Forelimb muscle (tissue), 1 donor: ENCODE measurements at regions not wholly inside any gene's neighbourhood (a gene's known extent, or its start where the extent isn't known, plus 50 kb on each side); places are given as distances from the start of the nearest gene placed in this dataset.
A peak's percentile ranks its signal among the peaks of the same experiment; 100 is the strongest.

ENCODE experiments used
- DNase-seq: peaks from one replicate; pipeline ENCODE4 v3.0.0-alpha.2; 2013; ENCODE audit warnings: low read depth

- DNase-seq, result no peak
Measured at GRCh38 chrX:38856670-38857265, 55.5 kb downstream of the MID1IP1 start.

GRCh38 chrX:38857736-38858523, 56.7 kb downstream of the MID1IP1 start:
- no peak for DNase-seq

- no peak for DNase-seq
Measured at GRCh38 chrX:38859602-38860001, 58.3 kb downstream of the MID1IP1 start.

GRCh38 chrX:38860106-38861013, 59.1 kb downstream of the MID1IP1 start:
- no peak for DNase-seq

- DNase-seq, result no peak
Measured at GRCh38 chrX:38861489-38861888, 60.2 kb downstream of the MID1IP1 start.

GRCh38 chrX:38862100-38862499, 60.8 kb downstream of the MID1IP1 start:
- DNase-seq, result no peak

GRCh38 chrX:38864165-38864564, 62.9 kb downstream of the MID1IP1 start:
- DNase-seq, result no peak

- DNase-seq, result no peak
Measured at GRCh38 chrX:38868321-38868720, 67.1 kb downstream of the MID1IP1 start.

- no peak for DNase-seq
Measured at GRCh38 chrX:38868941-38869401, 67.7 kb downstream of the MID1IP1 start.

- DNase-seq, result no peak
Measured at GRCh38 chrX:38870361-38870895, 69.2 kb downstream of the MID1IP1 start.

GRCh38 chrX:38871129-38872029, 70.1 kb downstream of the MID1IP1 start:
- DNase-seq, result no peak

- DNase-seq, result no peak
Measured at GRCh38 chrX:38877366-38877765, 76.1 kb downstream of the MID1IP1 start.

GRCh38 chrX:38878641-38879340, 77.5 kb downstream of the MID1IP1 start:
- no peak for DNase-seq

GRCh38 chrX:38879631-38880220, 78.5 kb downstream of the MID1IP1 start:
- DNase-seq, result peak; percentile 31

GRCh38 chrX:38880296-38880854, 79.1 kb downstream of the MID1IP1 start:
- no peak for DNase-seq

- no peak for DNase-seq
Measured at GRCh38 chrX:38881066-38881465, 79.8 kb downstream of the MID1IP1 start.

- no peak for DNase-seq
Measured at GRCh38 chrX:38881727-38882126, 80.5 kb downstream of the MID1IP1 start.

GRCh38 chrX:38882894-38883626, 81.8 kb downstream of the MID1IP1 start:
- no peak for DNase-seq

GRCh38 chrX:38886112-38886511, 84.9 kb downstream of the MID1IP1 start:
- DNase-seq, result no peak
